Neural crest cell (in vitro differentiated cells): ENCODE measurements at regions not wholly inside any gene's neighbourhood (a gene's known extent, or its start where the extent isn't known, plus 50 kb on each side); places are given as distances from the start of the nearest gene placed in this dataset.
"Not testable (repeated sequence)": the region's sequence is repeated elsewhere in the genome, so short reads cannot be mapped to it uniquely, and the experiment has no call there.

Experiments used
- DNase-seq: peaks from one replicate; pipeline ENCODE4 v3.0.0; 2021; ENCODE audit warnings: low read depth, mixed read lengths, low spot score
- H3K27ac Mint-ChIP-seq: one replicate; pipeline ENCODE4 v1.8.0; 2021; ENCODE audit warnings: mild to moderate bottlenecking, mixed read lengths; ENCODE audit not compliant: unreplicated experiment
- H3K27me3 Mint-ChIP-seq: 2 replicates; pipeline ENCODE4 v1.8.0; 2021; ENCODE audit warnings: low read depth, mild to moderate bottlenecking, mixed read lengths
- H3K36me3 Mint-ChIP-seq: 2 replicates; pipeline ENCODE4 v1.8.0; 2021; ENCODE audit warnings: low read depth, mild to moderate bottlenecking, mixed read lengths
- H3K4me1 Mint-ChIP-seq: 2 replicates; pipeline ENCODE4 v1.8.0; 2021; ENCODE audit warnings: mixed read lengths
- H3K4me3 Mint-ChIP-seq: one replicate; pipeline ENCODE4 v1.8.0; 2021; ENCODE audit warnings: mild to moderate bottlenecking, mixed read lengths
- H3K9me3 Mint-ChIP-seq: 2 replicates; pipeline ENCODE4 v1.8.0; 2021; ENCODE audit warnings: mixed read lengths
- CTCF ChIP-seq: fragments of 200-600 bp; sonication (generic); conservative IDR thresholded peaks from 2 replicates; pipeline ENCODE4 v1.5.0; 2021; ENCODE audit warnings: antibody characterized with exemption, mild to moderate bottlenecking

- no peaks in the 10 kb centered on the region for H3K36me3 Mint-ChIP-seq
- no peak for DNase-seq
- no peaks in the 10 kb centered on the region for H3K27me3 Mint-ChIP-seq
- H3K9me3 Mint-ChIP-seq = peaks cover 3% of the 10 kb centered on the region
- peaks cover 3% of the 10 kb centered on the region for H3K4me1 Mint-ChIP-seq
- H3K4me3 Mint-ChIP-seq = no peak overlapping the region
- no peak overlapping the region for H3K27ac Mint-ChIP-seq
- no peak for TF ChIP-seq CTCF
Measured at GRCh38 chr12:84033162-84033561, 879.4 kb downstream of the SLC6A15 start.

GRCh38 chr12:84018556-84019179, 893.9 kb downstream of the SLC6A15 start:
- not testable (repeated sequence) for H3K27ac Mint-ChIP-seq, H3K4me1 Mint-ChIP-seq, H3K36me3 Mint-ChIP-seq, DNase-seq, H3K27me3 Mint-ChIP-seq, H3K4me3 Mint-ChIP-seq, H3K9me3 Mint-ChIP-seq

GRCh38 chr12:84016956-84017355, 895.6 kb downstream of the SLC6A15 start:
- H3K4me1 Mint-ChIP-seq = no peaks in the 10 kb centered on the region
- DNase-seq = no peak
- TF ChIP-seq CTCF = no peak
- no peak overlapping the region for H3K27ac Mint-ChIP-seq
- H3K27me3 Mint-ChIP-seq = no peaks in the 10 kb centered on the region
- peaks cover 9% of the 10 kb centered on the region for H3K9me3 Mint-ChIP-seq
- H3K4me3 Mint-ChIP-seq = no peak overlapping the region
- H3K36me3 Mint-ChIP-seq = no peaks in the 10 kb centered on the region

DNA sequence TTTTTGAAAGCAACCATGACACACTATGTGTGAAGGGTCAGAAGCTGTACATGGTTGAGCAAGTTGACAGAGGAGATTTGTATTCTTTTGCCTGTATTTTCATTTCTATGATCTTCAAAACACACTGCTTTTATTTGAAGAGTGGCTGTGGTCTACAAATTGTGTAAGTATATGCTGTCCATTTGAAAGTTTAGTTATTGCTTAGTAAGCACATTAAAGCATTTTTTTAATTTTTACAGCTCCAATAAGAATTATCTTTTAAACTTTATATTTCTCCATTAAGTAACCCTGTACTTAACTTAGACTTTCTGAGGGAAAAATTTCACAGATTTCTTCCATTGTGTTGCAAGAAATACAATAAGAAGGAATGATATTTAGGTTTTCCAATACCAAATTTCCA, 915.2 kb downstream of the SLC6A15 start:
- Mint-ChIP-seq H3K27ac (no peak overlapping the region), H3K27me3 (no peaks in the 10 kb centered on the region), H3K9me3 (peaks cover 3% of the 10 kb centered on the region), H3K4me1 (no peaks in the 10 kb centered on the region), H3K4me3 (no peak overlapping the region), H3K36me3 (no peaks in the 10 kb centered on the region)
- DNase-seq = no peak
- TF ChIP-seq CTCF = no peak

GRCh38 chr12:83996671-83997070, 915.9 kb downstream of the SLC6A15 start:
- peaks cover 3% of the 10 kb centered on the region for H3K9me3 Mint-ChIP-seq
- no peak for DNase-seq
- H3K27ac Mint-ChIP-seq = no peak overlapping the region
- no peaks in the 10 kb centered on the region for H3K27me3 Mint-ChIP-seq
- H3K4me3 Mint-ChIP-seq = no peak overlapping the region
- H3K36me3 Mint-ChIP-seq = no peaks in the 10 kb centered on the region
- no peak for TF ChIP-seq CTCF
- H3K4me1 Mint-ChIP-seq = no peaks in the 10 kb centered on the region

- TF ChIP-seq CTCF = no peak
- Mint-ChIP-seq H3K4me1 (no peaks in the 10 kb centered on the region), H3K4me3 (no peak overlapping the region), H3K27me3 (no peaks in the 10 kb centered on the region), H3K36me3 (no peaks in the 10 kb centered on the region), H3K9me3 (no peaks in the 10 kb centered on the region), H3K27ac (no peak overlapping the region)
- DNase-seq = no peak
Measured at GRCh38 chr12:83985084-83985483, 927.5 kb downstream of the SLC6A15 start.
